Neural cell (in vitro differentiated cells): ENCODE measurements at regions not wholly inside any gene's neighbourhood (a gene's known extent, or its start where the extent isn't known, plus 50 kb on each side); places are given as distances from the start of the nearest gene placed in this dataset.

Source experiments
- H2AFZ ChIP-seq: fragments of 200-600, 300-800 bp; sonication (generic), shearing (Covaris generic); 2 replicates; pipeline ENCODE4 v1.6.0; 2014; ENCODE audit warnings: low read depth, mild to moderate bottlenecking, antibody characterized with exemption, low read length, moderate library complexity
- H3F3A ChIP-seq: fragments of 200-600 bp; shearing (Covaris generic); 2 replicates; pipeline ENCODE4 v1.6.1; 2016; ENCODE audit warnings: mild to moderate bottlenecking, moderate library complexity, mixed read lengths, antibody characterized with exemption, low read length; ENCODE audit not compliant: insufficient read depth, poor library complexity, severe bottlenecking
- H3K27ac ChIP-seq: fragments of 200-600, 300-800 bp; sonication (generic), shearing (Covaris generic); 2 replicates; pipeline ENCODE4 v1.5.1; 2014; ENCODE audit warnings: mild to moderate bottlenecking, low read length, moderate library complexity
- H3K27me3 ChIP-seq: fragments of 300-800, 200-600 bp; sonication (generic), shearing (Covaris generic); 2 replicates; pipeline ENCODE4 v1.6.0; 2014; ENCODE audit warnings: mild to moderate bottlenecking, low read depth, low read length, moderate library complexity; ENCODE audit not compliant: insufficient read depth
- H3K36me3 ChIP-seq: fragments of 300-800, 200-600 bp; sonication (generic), shearing (Covaris generic); 2 replicates; pipeline ENCODE4 v1.5.1; 2014; ENCODE audit warnings: mild to moderate bottlenecking, antibody characterized with exemption, low read length, moderate library complexity; ENCODE audit not compliant: insufficient read depth
- H3K4me2 ChIP-seq: fragments of 300-800, 200-600 bp; sonication (generic), shearing (Covaris generic); 2 replicates; pipeline ENCODE4 v1.6.0; 2014; ENCODE audit warnings: mild to moderate bottlenecking, low read length
- H3K4me3 ChIP-seq: fragments of 300-800, 200-600 bp; sonication (generic), shearing (Covaris generic); 2 replicates; pipeline ENCODE4 v1.5.1; 2014; ENCODE audit warnings: mild to moderate bottlenecking, low read length, moderate library complexity
- H3K79me2 ChIP-seq: fragments of 200-600 bp; shearing (Covaris generic); replicated peaks from 2 replicates; pipeline ENCODE4 v1.6.0; 2014; ENCODE audit warnings: mild to moderate bottlenecking, low read length, moderate library complexity; ENCODE audit not compliant: insufficient read depth
- H3K9ac ChIP-seq: fragments of 300-800, 200-600 bp; sonication (generic), shearing (Covaris generic); 2 replicates; pipeline ENCODE4 v1.6.1; 2016; ENCODE audit warnings: mild to moderate bottlenecking, low read length, mixed read lengths
- H3K9me2 ChIP-seq: fragments of 200-600 bp; shearing (Covaris generic); 2 replicates; pipeline ENCODE4 v1.6.1; 2016; ENCODE audit warnings: mild to moderate bottlenecking, low read length, mixed read lengths; ENCODE audit not compliant: insufficient read depth
- H3K9me3 ChIP-seq: fragments of 200-600, 300-800 bp; sonication (generic), shearing (Covaris generic); 2 replicates; pipeline ENCODE4 v1.6.1; 2016; ENCODE audit warnings: mild to moderate bottlenecking, mixed run types, low read length, moderate library complexity, mixed read lengths
- H4K20me1 ChIP-seq: fragments of 200-600 bp; shearing (Covaris generic); 2 replicates; pipeline ENCODE4 v1.6.1; 2016; ENCODE audit warnings: mild to moderate bottlenecking, mixed run types; ENCODE audit not compliant: insufficient read depth
- EP300 ChIP-seq: fragments of 450-650 bp; conservative IDR thresholded peaks from 2 replicates; pipeline ENCODE4 v1.6.1; 2014; ENCODE audit warnings: antibody characterized with exemption, mild to moderate bottlenecking, moderate library complexity; ENCODE audit not compliant: poor library complexity, severe bottlenecking
- EZH2 ChIP-seq: fragments of 200-600, 300-800 bp; shearing (Covaris generic), sonication (generic); IDR thresholded peaks from 2 replicates; pipeline ENCODE4 v1.6.1; 2014; ENCODE audit warnings: antibody characterized with exemption, low read length, borderline replicate concordance, mild to moderate bottlenecking; ENCODE audit not compliant: insufficient read depth, poor library complexity, severe bottlenecking
- MXI1 ChIP-seq: fragments of 450-650 bp; conservative IDR thresholded peaks from 2 replicates; pipeline ENCODE4 v1.6.1; 2014; ENCODE audit warnings: antibody characterized with exemption, mild to moderate bottlenecking; ENCODE audit not compliant: poor library complexity, severe bottlenecking
- POLR2AphosphoS5 ChIP-seq: IDR thresholded peaks from 2 replicates; pipeline ENCODE4 v1.6.1; 2012
- RAD21 ChIP-seq: fragments of 450-650 bp; conservative IDR thresholded peaks from 2 replicates; pipeline ENCODE4 v1.6.1; 2014; ENCODE audit warnings: antibody characterized with exemption, mild to moderate bottlenecking, moderate library complexity
- SMC3 ChIP-seq: fragments of 450-650 bp; conservative IDR thresholded peaks from 2 replicates; pipeline ENCODE4 v1.6.1; 2014; ENCODE audit warnings: antibody characterized with exemption, mild to moderate bottlenecking, moderate library complexity; ENCODE audit not compliant: poor library complexity
- TAF1 ChIP-seq: IDR thresholded peaks from 2 replicates; pipeline ENCODE4 v1.6.1; 2012; ENCODE audit warnings: low read depth
- TF ChIP-seq, protein P1 (sequence below): IDR thresholded peaks from 2 replicates; pipeline ENCODE4 v1.6.1; 2012; ENCODE audit warnings: borderline replicate concordance
- TF ChIP-seq, protein P2 (sequence below): fragments of 450-650 bp; IDR thresholded peaks from 2 replicates; pipeline ENCODE4 v1.5.1; 2014; ENCODE audit warnings: antibody characterized with exemption, mild to moderate bottlenecking, moderate library complexity; ENCODE audit not compliant: poor library complexity, severe bottlenecking

DNA sequence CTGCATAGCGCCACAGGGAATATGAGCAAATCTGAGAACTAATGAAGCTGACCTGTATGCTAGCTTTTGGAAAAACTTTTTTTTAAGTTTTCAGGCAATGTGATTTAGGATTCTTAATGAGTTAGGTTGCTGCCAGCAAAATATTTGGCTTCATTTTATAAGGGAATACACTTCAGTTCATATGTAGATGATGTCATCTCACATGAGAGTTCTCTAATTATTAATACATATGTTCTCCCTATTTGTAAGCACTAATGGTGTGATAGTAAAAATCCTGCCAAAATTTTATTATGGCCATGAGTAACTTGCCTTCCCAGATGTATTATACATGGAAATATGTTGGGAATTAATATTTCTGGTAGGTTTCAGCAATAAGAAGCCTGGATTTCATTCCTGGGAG, 573.8 kb downstream of the EPM2A start:
- Histone ChIP-seq H3K27me3 (no peaks in the 10 kb centered on the region), H3K4me3 (no peak overlapping the region), H3K9me2 (no peaks in the 10 kb centered on the region), H3K9ac (no peak overlapping the region), H3K36me3 (no peaks in the 10 kb centered on the region), H3K27ac (no peak overlapping the region), H3K9me3 (no peaks in the 10 kb centered on the region), H3K4me2 (no peak overlapping the region), H3F3A (no peaks in the 10 kb centered on the region), H3K79me2 (no peaks in the 10 kb centered on the region), H2AFZ (no peak overlapping the region), H4K20me1 (no peaks in the 10 kb centered on the region)
- TF ChIP-seq POLR2AphosphoS5 = no peak
- TF ChIP-seq EZH2 = no peak
- TF ChIP-seq RAD21 = no peak
- TF ChIP-seq, protein P1, sequence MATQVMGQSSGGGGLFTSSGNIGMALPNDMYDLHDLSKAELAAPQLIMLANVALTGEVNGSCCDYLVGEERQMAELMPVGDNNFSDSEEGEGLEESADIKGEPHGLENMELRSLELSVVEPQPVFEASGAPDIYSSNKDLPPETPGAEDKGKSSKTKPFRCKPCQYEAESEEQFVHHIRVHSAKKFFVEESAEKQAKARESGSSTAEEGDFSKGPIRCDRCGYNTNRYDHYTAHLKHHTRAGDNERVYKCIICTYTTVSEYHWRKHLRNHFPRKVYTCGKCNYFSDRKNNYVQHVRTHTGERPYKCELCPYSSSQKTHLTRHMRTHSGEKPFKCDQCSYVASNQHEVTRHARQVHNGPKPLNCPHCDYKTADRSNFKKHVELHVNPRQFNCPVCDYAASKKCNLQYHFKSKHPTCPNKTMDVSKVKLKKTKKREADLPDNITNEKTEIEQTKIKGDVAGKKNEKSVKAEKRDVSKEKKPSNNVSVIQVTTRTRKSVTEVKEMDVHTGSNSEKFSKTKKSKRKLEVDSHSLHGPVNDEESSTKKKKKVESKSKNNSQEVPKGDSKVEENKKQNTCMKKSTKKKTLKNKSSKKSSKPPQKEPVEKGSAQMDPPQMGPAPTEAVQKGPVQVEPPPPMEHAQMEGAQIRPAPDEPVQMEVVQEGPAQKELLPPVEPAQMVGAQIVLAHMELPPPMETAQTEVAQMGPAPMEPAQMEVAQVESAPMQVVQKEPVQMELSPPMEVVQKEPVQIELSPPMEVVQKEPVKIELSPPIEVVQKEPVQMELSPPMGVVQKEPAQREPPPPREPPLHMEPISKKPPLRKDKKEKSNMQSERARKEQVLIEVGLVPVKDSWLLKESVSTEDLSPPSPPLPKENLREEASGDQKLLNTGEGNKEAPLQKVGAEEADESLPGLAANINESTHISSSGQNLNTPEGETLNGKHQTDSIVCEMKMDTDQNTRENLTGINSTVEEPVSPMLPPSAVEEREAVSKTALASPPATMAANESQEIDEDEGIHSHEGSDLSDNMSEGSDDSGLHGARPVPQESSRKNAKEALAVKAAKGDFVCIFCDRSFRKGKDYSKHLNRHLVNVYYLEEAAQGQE = no peak
- no peak for TF ChIP-seq MXI1
- no peak for TF ChIP-seq SMC3
- TF ChIP-seq, protein P2, sequence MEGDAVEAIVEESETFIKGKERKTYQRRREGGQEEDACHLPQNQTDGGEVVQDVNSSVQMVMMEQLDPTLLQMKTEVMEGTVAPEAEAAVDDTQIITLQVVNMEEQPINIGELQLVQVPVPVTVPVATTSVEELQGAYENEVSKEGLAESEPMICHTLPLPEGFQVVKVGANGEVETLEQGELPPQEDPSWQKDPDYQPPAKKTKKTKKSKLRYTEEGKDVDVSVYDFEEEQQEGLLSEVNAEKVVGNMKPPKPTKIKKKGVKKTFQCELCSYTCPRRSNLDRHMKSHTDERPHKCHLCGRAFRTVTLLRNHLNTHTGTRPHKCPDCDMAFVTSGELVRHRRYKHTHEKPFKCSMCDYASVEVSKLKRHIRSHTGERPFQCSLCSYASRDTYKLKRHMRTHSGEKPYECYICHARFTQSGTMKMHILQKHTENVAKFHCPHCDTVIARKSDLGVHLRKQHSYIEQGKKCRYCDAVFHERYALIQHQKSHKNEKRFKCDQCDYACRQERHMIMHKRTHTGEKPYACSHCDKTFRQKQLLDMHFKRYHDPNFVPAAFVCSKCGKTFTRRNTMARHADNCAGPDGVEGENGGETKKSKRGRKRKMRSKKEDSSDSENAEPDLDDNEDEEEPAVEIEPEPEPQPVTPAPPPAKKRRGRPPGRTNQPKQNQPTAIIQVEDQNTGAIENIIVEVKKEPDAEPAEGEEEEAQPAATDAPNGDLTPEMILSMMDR = no peak
- TF ChIP-seq TAF1 = no peak
- no peak for TF ChIP-seq EP300

DNA sequence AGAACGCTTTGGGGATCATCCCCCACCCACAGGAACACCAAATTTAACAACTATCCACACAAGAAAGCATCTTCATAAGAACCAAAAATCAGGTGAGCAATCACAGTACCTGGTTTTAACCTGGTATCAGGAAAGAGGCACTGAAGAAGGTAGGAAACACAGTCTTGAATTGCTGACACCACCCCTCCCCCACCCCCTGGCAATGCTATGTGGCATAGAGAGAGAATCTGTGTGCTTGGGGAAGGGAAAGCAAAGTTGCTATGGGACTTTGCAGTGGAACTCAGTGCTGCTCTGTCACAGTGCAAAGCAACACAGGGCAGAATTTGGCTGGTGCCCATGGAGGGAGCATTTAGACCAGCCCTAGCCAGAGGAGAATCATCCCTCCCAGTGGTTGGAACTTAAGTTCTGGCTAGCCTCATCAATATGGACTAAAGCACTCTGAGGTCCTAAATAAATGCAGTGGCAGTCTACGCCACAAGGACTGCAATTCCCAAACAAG, 565.5 kb downstream of the EPM2A start:
- H3K36me3 ChIP-seq = no peaks in the 10 kb centered on the region
- no peaks in the 10 kb centered on the region for H3K9me2 ChIP-seq
- H3K9ac ChIP-seq = no peak overlapping the region
- peak overlapping the region; percentile 40 for H3K27ac ChIP-seq
- H3K4me2 ChIP-seq = no peak overlapping the region
- TF ChIP-seq, protein P2 = no peak
- TF ChIP-seq TAF1 (no peak), MXI1 (no peak)
- TF ChIP-seq, protein P1 = no peak
- no peaks in the 10 kb centered on the region for H3K79me2 ChIP-seq
- no peak overlapping the region for H3K4me3 ChIP-seq
- no peaks in the 10 kb centered on the region for H3F3A ChIP-seq
- H3K27me3 ChIP-seq = no peaks in the 10 kb centered on the region
- H4K20me1 ChIP-seq = no peaks in the 10 kb centered on the region
- H2AFZ ChIP-seq = no peak overlapping the region
- no peaks in the 10 kb centered on the region for H3K9me3 ChIP-seq
